DMS114 treated with DMSO at 0.1 percent for 48 hours (cell line): ENCODE measurements at regions not wholly inside any gene's neighbourhood (a gene's known extent, or its start where the extent isn't known, plus 50 kb on each side); places are given as distances from the start of the nearest gene placed in this dataset.

Source experiments
- DNase-seq: peaks from one replicate; lab custom pipeline; 2025; ENCODE audit not compliant: unreplicated experiment; lab: John Stamatoyannopoulos, UW

DNA sequence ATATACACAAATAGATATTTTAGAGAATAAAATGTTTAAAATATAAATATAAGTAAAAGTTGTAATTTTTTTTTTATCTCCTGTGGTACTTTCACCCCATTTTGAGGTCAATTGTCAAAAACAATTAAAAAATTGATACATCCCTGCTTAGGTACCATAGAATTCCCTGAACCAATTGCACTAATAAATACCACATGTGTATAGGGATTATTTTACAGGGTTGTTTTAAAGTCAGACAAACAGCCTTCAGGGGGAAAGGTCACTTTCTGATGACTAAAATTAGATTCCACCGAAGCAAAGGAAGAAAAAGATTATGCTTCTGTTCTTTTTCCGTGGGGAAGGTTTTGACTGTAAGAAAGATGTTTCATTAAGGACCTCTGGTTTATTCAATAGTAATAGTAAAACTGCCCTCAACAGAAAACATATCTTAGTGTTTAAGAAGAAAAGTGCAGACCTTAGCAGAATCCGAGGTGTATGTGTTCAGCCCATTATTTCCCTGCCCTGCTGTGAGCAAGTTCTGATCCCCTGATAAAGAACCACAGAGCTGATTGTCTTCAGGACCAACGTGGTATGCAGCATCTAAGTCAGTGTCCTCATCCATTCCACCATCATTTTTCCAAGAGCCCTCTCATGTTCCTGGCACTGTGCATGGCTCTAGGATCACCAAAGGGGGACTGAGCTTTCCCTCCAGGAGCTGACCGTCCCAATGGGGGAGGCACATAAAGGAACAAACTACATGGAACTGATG, 132.9 kb upstream of the IL12A start:
- no peak for DNase-seq

- DNase-seq: no peak
Observed at GRCh38 chr3:159856590-159857104, 132.0 kb upstream of the IL12A start.

GRCh38 chr3:159857840-159858239, 130.8 kb upstream of the IL12A start:
- no peak for DNase-seq

DNA sequence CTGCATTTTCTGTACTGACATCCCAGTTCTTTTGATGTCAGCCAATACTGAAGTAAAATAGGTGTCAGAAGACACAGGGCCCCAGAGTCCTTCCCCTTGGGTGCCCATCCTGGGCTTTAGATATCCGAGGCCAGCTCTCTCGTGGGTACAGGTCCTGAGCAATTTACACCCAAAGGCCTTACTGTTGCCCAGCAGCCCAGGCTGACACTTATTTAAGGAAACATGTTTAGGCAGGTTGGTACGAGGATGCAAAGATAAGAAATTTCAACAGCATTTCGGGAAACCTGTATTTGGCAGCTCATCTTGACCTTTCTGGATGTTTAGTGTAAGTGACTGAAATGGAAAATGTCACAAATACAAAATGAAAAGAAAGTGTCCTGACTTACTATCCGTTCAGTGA, 130.0 kb upstream of the IL12A start:
- DNase-seq: no peak

DNA sequence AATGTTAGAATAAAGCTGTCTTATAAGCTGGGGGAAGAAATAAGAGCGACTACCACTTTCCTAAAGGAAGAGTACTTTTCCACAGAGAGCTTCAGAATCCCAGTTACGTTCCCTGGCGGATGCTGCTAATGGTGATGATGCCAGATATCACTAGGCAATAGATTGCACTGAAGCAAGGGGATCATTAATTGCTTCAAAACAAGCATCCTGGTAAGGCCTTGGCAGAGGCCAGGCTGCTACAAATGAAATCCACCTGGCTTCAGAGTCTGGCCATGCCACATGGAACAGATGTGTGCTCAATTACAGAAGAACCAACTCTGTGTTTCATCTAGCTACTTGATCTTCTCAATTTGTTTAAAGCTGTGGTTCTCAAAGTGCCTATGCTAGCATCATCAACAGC, 129.2 kb upstream of the IL12A start:
- DNase-seq: no peak

DNA sequence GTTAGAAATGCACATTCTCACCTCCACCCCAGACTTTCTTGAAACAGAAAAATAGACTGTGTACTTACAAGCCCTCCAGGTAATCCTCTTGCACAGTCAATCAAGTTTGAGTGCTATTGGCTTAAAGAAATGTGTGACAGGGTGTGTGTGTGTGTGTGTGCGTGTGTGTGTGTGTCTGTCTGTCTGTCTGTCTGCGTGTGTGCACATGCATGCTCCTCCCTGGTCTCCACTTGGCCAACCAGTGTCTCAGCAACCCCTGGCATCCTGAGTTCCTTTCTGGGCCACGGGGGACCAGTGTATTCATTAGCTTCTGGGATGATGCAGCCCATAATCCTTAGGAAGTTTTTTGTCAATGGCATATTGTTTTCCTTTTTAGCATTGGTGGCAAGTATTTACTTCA, 128.8 kb upstream of the IL12A start:
- DNase-seq: no peak

- no peak for DNase-seq
Observed at GRCh38 chr3:159860269-159861116, 128.1 kb upstream of the IL12A start.

GRCh38 chr3:159861369-159861987, 127.2 kb upstream of the IL12A start:
- no peak for DNase-seq

GRCh38 chr3:159865041-159865579, 123.5 kb upstream of the IL12A start:
- DNase-seq: no peak

DNA sequence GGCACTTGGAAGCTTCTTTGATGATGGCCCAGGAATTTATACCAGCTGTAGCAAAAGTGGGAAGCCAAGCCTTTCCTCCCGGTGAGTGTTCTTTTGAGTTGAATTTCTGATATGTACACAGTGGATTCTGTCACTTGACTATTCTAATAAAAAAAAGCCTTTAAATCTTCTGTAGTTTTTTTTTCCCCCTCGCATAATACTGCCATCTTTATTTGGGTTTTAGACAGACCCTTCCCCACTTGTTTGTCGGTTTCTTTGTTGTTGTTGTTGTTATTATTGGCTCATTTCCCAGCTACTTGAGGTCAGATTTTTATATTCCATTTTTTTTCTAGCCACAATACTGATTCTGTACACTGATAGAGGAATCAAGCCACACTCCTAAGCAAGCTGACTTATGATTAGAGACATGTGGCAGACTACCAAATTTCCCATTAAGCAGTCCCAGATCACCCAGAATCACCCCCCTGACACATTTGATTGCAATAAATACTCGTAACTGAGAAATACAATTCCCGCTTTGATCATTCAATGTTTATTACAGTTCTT, 122.4 kb upstream of the IL12A start:
- no peak for DNase-seq

- no peak for DNase-seq
Observed at GRCh38 chr3:159867372-159867771, 121.3 kb upstream of the IL12A start.

GRCh38 chr3:159870723-159871122, 117.9 kb upstream of the IL12A start:
- DNase-seq: no peak

- no peak for DNase-seq
Observed at GRCh38 chr3:159872374-159873109, 116.1 kb upstream of the IL12A start.

DNA sequence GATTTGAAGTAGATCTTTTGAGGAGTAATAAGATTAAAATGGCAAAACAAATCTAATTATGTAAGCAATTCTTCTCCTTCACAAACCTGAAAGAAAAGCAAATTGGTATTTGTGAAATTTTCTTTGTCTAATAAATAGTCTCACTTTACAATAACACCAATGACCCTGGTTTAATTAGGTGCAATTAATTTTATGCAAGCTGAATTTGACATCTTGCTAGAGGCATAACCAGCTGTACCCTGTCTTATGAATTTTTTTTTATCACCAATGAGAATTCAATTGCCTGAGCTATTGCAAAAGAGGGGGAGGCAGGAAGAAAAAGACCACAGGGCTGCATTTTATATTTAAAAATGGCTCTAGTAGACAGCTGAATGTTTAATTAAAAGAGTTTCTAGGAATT, 113.5 kb upstream of the IL12A start:
- no peak for DNase-seq

DNA sequence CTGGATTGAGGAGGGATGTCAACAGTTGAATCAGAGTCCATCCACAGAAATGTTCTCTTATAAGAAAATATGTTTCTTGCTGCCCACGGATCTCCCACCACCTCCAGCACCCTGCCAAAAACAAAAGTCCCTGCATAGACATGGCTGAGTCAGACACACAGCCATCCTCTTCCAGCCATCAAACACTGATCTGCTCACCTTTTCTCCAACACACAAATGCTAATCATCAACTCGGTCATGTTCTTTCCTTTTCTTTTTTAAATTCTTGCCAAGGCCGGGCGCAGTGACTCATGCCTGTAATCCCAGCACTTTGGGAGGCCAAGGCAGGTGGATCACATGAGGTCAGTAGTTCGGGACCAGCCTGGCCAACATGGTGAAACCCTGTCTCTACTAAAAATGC, 110.7 kb upstream of the IL12A start:
- no peak for DNase-seq

GRCh38 chr3:159879146-159879545, 109.5 kb upstream of the IL12A start:
- DNase-seq: no peak

GRCh38 chr3:159879598-159879997, 109.0 kb upstream of the IL12A start:
- DNase-seq: no peak

- DNase-seq: no peak
Observed at GRCh38 chr3:159881208-159881607, 107.4 kb upstream of the IL12A start.

GRCh38 chr3:159881828-159882309, 106.8 kb upstream of the IL12A start:
- DNase-seq: no peak

GRCh38 chr3:159882367-159882766, 106.3 kb upstream of the IL12A start:
- no peak for DNase-seq
